Ishikawa (cell line): ENCODE measurements at regions not wholly inside any gene's neighbourhood (a gene's known extent, or its start where the extent isn't known, plus 50 kb on each side); places are given as distances from the start of the nearest gene placed in this dataset.

Experiments used
- CEBPB ChIP-seq: IDR thresholded peaks from 2 replicates; pipeline ENCODE4 v1.6.1; 2012
- CREB1 ChIP-seq: IDR thresholded peaks from 2 replicates; pipeline ENCODE4 v1.6.1; 2012; ENCODE audit warnings: low read depth
- EGR1 ChIP-seq: IDR thresholded peaks from 2 replicates; pipeline ENCODE4 v1.6.1; 2012
- EP300 ChIP-seq: IDR thresholded peaks from 2 replicates; pipeline ENCODE4 v1.6.1; 2012; ENCODE audit warnings: borderline replicate concordance
- FOXM1 ChIP-seq: IDR thresholded peaks from 2 replicates; pipeline ENCODE4 v1.6.1; 2012; ENCODE audit warnings: low read depth, borderline replicate concordance
- NFIC ChIP-seq: IDR thresholded peaks from 2 replicates; pipeline ENCODE4 v1.6.1; 2012
- RAD21 ChIP-seq: IDR thresholded peaks from 2 replicates; pipeline ENCODE4 v1.6.1; 2012; ENCODE audit warnings: low read depth
- TAF1 ChIP-seq: IDR thresholded peaks from 2 replicates; pipeline ENCODE4 v1.6.1; 2012; ENCODE audit warnings: low read depth, mild to moderate bottlenecking
- YY1 ChIP-seq: IDR thresholded peaks from 2 replicates; pipeline ENCODE4 v1.6.1; 2012; ENCODE audit warnings: low read depth
- TF ChIP-seq, protein P1 (sequence below): IDR thresholded peaks from 2 replicates; pipeline ENCODE4 v1.6.1; 2012; ENCODE audit warnings: low read depth, mild to moderate bottlenecking
- TF ChIP-seq, protein P2 (sequence below): IDR thresholded peaks from 2 replicates; pipeline ENCODE4 v1.6.1; 2012
- TF ChIP-seq, protein P3 (sequence below): IDR thresholded peaks from 2 replicates; pipeline ENCODE4 v1.6.1; 2012

DNA sequence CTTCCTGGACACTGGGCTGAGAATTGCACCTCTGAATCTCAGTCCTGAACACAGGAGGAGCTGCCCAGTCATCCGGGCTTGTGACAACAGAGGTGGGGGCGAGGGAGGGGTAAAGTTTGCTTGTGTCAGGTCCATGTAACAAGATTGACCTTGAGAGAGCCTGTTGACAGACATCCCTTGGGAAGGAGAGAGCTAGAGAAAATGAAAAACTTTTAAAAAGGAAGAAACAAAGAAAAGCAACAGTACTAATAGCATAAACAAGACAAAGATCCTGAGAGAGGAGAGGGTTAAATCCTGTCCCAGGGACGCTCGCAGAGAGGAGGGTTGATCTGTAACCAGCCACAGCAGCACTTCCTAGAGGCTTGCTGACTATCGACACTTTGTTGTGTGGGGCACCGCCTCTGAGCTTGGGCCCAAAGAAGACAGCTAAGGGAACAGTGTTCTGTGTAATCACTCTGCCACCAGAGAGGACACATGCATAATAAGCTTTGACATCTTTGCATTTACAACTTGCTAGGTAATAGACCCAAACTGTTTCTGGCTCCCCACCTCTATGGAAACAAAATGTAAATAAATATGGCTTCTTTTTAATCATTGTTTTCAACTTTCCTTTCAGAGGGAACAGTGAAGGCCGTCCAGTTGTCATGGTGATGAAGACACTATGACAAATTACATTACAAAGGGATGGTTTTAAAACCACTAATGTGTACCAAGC is 363.7 kb downstream of the CSNK1G3 start:
- TF ChIP-seq, protein P1, sequence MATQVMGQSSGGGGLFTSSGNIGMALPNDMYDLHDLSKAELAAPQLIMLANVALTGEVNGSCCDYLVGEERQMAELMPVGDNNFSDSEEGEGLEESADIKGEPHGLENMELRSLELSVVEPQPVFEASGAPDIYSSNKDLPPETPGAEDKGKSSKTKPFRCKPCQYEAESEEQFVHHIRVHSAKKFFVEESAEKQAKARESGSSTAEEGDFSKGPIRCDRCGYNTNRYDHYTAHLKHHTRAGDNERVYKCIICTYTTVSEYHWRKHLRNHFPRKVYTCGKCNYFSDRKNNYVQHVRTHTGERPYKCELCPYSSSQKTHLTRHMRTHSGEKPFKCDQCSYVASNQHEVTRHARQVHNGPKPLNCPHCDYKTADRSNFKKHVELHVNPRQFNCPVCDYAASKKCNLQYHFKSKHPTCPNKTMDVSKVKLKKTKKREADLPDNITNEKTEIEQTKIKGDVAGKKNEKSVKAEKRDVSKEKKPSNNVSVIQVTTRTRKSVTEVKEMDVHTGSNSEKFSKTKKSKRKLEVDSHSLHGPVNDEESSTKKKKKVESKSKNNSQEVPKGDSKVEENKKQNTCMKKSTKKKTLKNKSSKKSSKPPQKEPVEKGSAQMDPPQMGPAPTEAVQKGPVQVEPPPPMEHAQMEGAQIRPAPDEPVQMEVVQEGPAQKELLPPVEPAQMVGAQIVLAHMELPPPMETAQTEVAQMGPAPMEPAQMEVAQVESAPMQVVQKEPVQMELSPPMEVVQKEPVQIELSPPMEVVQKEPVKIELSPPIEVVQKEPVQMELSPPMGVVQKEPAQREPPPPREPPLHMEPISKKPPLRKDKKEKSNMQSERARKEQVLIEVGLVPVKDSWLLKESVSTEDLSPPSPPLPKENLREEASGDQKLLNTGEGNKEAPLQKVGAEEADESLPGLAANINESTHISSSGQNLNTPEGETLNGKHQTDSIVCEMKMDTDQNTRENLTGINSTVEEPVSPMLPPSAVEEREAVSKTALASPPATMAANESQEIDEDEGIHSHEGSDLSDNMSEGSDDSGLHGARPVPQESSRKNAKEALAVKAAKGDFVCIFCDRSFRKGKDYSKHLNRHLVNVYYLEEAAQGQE = no peak
- no peak for TF ChIP-seq EP300
- no peak for TF ChIP-seq CREB1
- TF ChIP-seq CEBPB = no peak
- TF ChIP-seq YY1 = no peak
- TF ChIP-seq, protein P2, sequence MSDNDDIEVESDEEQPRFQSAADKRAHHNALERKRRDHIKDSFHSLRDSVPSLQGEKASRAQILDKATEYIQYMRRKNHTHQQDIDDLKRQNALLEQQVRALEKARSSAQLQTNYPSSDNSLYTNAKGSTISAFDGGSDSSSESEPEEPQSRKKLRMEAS = no peak
- TF ChIP-seq TAF1 = no peak
- TF ChIP-seq RAD21 = no peak
- TF ChIP-seq, protein P3, sequence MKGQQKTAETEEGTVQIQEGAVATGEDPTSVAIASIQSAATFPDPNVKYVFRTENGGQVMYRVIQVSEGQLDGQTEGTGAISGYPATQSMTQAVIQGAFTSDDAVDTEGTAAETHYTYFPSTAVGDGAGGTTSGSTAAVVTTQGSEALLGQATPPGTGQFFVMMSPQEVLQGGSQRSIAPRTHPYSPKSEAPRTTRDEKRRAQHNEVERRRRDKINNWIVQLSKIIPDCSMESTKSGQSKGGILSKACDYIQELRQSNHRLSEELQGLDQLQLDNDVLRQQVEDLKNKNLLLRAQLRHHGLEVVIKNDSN = no peak
- no peak for TF ChIP-seq NFIC
- no peak for TF ChIP-seq EGR1
- TF ChIP-seq FOXM1 = no peak
